ENCODE measurements at regions not wholly inside any gene's neighbourhood (a gene's known extent, or its start where the extent isn't known, plus 50 kb on each side); places are given as distances from the start of the nearest gene placed in this dataset.
A peak's percentile ranks its signal among the peaks of the same experiment; 100 is the strongest.

GRCh38 chr21:43328185-43328957 lies 98.6 kb downstream of the SIK1 start:
- H3K9me3 ChIP-seq (ENCODE audit: control insufficient read depth in 3 of 3, low read length in 3 of 3) = no peaks in the 10 kb centered on the region
- peaks cover 10 to 30% (median 25%) of the 10 kb centered on the region in 3 donors for H3K27me3 ChIP-seq (ENCODE audit: control insufficient read depth in 3 of 3, insufficient read depth in 3 of 3, low read length in 3 of 3)
- no peaks in the 10 kb centered on the region for H3K36me3 ChIP-seq (ENCODE audit: control insufficient read depth in 3 of 3, insufficient read depth in 3 of 3, low read length in 3 of 3)
- no peak overlapping the region for H3K27ac ChIP-seq (ENCODE audit: low read depth, low read length)
- no peak overlapping the region for H3K9ac ChIP-seq (ENCODE audit: low read depth in 1 of 3, low read length in 3 of 3)
- peaks cover 15 to 23% (median 19%) of the 10 kb centered on the region in 3 donors for H3K4me1 ChIP-seq (ENCODE audit: control insufficient read depth in 3 of 3, insufficient read depth in 3 of 3, low read length in 3 of 3)
- H3K4me3 ChIP-seq (ENCODE audit: low read length in 3 of 3) = no peak overlapping the region

DNA sequence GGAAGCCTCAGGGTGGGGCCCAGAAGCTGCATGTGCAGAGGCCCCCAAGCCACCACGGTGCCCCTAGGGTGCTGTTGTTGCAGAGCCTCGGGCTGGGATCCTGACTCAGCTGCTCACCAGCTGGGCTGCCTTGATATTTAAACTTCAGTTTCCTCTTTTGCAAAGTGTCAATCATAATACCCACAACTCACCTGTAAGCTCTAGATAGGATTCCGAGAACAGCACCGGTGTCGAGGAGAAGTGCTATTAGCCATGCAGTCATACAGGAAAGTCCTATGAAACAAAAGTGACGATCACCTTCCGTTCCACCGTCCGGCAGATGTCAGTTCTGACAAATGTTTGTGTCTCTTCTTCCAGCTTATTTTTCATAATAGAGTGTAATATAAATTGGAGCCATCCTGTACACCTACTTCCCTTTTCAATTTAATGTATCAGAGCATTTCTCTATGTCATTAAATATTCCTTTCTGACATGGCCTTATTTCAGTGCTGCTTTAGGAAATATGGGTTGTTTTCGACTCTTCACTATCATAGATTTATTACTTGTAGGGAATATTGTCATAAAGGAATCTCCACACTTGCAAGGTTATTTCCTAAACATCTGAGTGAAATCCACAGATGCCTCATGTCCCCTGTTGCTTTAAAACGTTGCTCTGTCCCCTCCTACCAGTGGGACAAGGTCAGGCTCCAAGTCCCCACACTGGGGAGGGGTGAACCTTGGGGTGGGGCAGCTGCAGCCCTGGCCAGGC lies 100.8 kb downstream of the SIK1 start:
- no peak overlapping the region for H3K27ac ChIP-seq (ENCODE audit: low read depth, low read length)
- H3K4me3 ChIP-seq (ENCODE audit: low read length in 3 of 3) = no peak overlapping the region
- H3K36me3 ChIP-seq (ENCODE audit: control insufficient read depth in 3 of 3, insufficient read depth in 3 of 3, low read length in 3 of 3) = no peaks in the 10 kb centered on the region
- peaks cover 0 to 19% (median 13%) of the 10 kb centered on the region in 3 donors for H3K27me3 ChIP-seq (ENCODE audit: control insufficient read depth in 3 of 3, insufficient read depth in 3 of 3, low read length in 3 of 3)
- no peak overlapping the region for H3K9ac ChIP-seq (ENCODE audit: low read depth in 1 of 3, low read length in 3 of 3)
- no peaks in the 10 kb centered on the region for H3K9me3 ChIP-seq (ENCODE audit: control insufficient read depth in 3 of 3, low read length in 3 of 3)
- H3K4me1 ChIP-seq (ENCODE audit: control insufficient read depth in 3 of 3, insufficient read depth in 3 of 3, low read length in 3 of 3) = peaks cover 12 to 22% (median 18%) of the 10 kb centered on the region in 3 donors

DNA sequence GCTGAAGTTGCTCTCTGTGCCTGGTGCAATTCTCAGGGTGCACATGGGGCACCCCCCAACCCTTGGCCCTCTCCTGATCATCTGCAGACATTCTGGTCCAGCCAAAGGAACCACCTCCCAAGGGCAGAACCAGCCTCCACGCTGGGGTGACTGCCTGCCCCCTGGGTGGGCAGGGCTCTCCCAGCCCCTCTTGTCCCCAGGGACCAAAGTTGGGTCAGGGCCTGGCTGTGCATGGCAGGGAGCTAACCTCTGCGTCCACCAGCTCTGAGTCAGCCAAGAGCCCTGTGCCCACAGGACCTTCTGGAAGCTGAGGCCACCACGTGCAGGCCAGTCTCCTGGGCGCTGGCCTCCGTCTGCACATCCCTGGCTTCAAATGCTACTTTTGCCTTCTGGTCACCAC lies 101.9 kb downstream of the SIK1 start:
- no peak overlapping the region for H3K4me3 ChIP-seq (ENCODE audit: low read length in 3 of 3)
- no peak overlapping the region for H3K9ac ChIP-seq (ENCODE audit: low read depth in 1 of 3, low read length in 3 of 3)
- H3K4me1 ChIP-seq (ENCODE audit: control insufficient read depth in 3 of 3, insufficient read depth in 3 of 3, low read length in 3 of 3) = peaks cover 12 to 22% (median 18%) of the 10 kb centered on the region in 3 donors
- peaks cover 0 to 13% (median 8%) of the 10 kb centered on the region in 3 donors for H3K27me3 ChIP-seq (ENCODE audit: control insufficient read depth in 3 of 3, insufficient read depth in 3 of 3, low read length in 3 of 3)
- H3K9me3 ChIP-seq (ENCODE audit: control insufficient read depth in 3 of 3, low read length in 3 of 3) = no peaks in the 10 kb centered on the region
- no peak overlapping the region for H3K27ac ChIP-seq (ENCODE audit: low read depth, low read length)
- no peaks in the 10 kb centered on the region for H3K36me3 ChIP-seq (ENCODE audit: control insufficient read depth in 3 of 3, insufficient read depth in 3 of 3, low read length in 3 of 3)

- Histone ChIP-seq H3K9me3 (ENCODE audit: control insufficient read depth in 3 of 3, low read length in 3 of 3) (no peaks in the 10 kb centered on the region), H3K27ac (ENCODE audit: low read depth, low read length) (no peak overlapping the region), H3K36me3 (ENCODE audit: control insufficient read depth in 3 of 3, insufficient read depth in 3 of 3, low read length in 3 of 3) (no peaks in the 10 kb centered on the region), H3K27me3 (ENCODE audit: control insufficient read depth in 3 of 3, insufficient read depth in 3 of 3, low read length in 3 of 3) (peaks cover 0 to 9% (median 6%) of the 10 kb centered on the region in 3 donors), H3K9ac (ENCODE audit: low read depth in 1 of 3, low read length in 3 of 3) (no peak overlapping the region), H3K4me1 (ENCODE audit: control insufficient read depth in 3 of 3, insufficient read depth in 3 of 3, low read length in 3 of 3) (peaks cover 12 to 22% (median 18%) of the 10 kb centered on the region in 3 donors), H3K4me3 (ENCODE audit: low read length in 3 of 3) (no peak overlapping the region)
Observed at GRCh38 chr21:43324596-43324995, 102.3 kb downstream of the SIK1 start.

GRCh38 chr21:43323244-43324005 lies 103.5 kb downstream of the SIK1 start:
- H3K9ac ChIP-seq (ENCODE audit: low read depth in 1 of 3, low read length in 3 of 3) = peak overlapping the region; percentile 23 to 60 (median 54)
- H3K27me3 ChIP-seq (ENCODE audit: control insufficient read depth in 3 of 3, insufficient read depth in 3 of 3, low read length in 3 of 3) = peaks cover 0 to 8% (median 2%) of the 10 kb centered on the region in 3 donors
- H3K4me1 ChIP-seq (ENCODE audit: control insufficient read depth in 3 of 3, insufficient read depth in 3 of 3, low read length in 3 of 3) = peaks cover 15 to 29% (median 25%) of the 10 kb centered on the region in 3 donors
- H3K36me3 ChIP-seq (ENCODE audit: control insufficient read depth in 3 of 3, insufficient read depth in 3 of 3, low read length in 3 of 3) = no peaks in the 10 kb centered on the region
- H3K4me3 ChIP-seq (ENCODE audit: low read length in 3 of 3) = no peak overlapping the region
- no peaks in the 10 kb centered on the region for H3K9me3 ChIP-seq (ENCODE audit: control insufficient read depth in 3 of 3, low read length in 3 of 3)
- H3K27ac ChIP-seq (ENCODE audit: low read depth, low read length) = peak overlapping the region; percentile 58

DNA sequence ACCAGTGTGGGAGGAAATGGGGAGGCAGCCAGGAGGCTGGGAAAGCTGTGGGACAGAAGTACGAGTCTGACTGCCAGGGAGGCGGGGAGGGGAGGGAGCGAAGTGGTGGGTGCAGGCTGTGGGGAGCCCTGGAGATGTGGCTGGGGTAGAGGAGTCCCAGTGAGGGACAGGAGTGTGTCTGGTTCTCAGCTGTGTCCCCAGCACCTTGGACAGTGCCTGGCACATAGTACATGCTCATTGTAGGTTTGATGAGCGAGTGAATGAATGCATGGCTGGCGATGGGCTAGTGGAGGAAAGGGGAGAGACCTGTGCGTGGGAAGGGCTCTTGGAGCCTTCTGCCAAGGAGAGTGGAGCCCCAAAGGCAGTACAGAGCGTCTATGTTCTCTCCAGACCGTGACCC lies 104.1 kb downstream of the SIK1 start:
- Histone ChIP-seq H3K27me3 (ENCODE audit: control insufficient read depth in 3 of 3, insufficient read depth in 3 of 3, low read length in 3 of 3) (peaks cover 2 to 12% (median 4%) of the 10 kb centered on the region in 3 donors), H3K27ac (ENCODE audit: low read depth, low read length) (peak overlapping the region; percentile 58), H3K4me3 (ENCODE audit: low read length in 3 of 3) (no peak overlapping the region), H3K36me3 (ENCODE audit: control insufficient read depth in 3 of 3, insufficient read depth in 3 of 3, low read length in 3 of 3) (no peaks in the 10 kb centered on the region), H3K9me3 (ENCODE audit: control insufficient read depth in 3 of 3, low read length in 3 of 3) (no peaks in the 10 kb centered on the region), H3K4me1 (ENCODE audit: control insufficient read depth in 3 of 3, insufficient read depth in 3 of 3, low read length in 3 of 3) (peaks cover 15 to 29% (median 25%) of the 10 kb centered on the region in 3 donors), H3K9ac (ENCODE audit: low read depth in 1 of 3, low read length in 3 of 3) (peak overlapping the region in 1 of 3 donors; percentile 54)

DNA sequence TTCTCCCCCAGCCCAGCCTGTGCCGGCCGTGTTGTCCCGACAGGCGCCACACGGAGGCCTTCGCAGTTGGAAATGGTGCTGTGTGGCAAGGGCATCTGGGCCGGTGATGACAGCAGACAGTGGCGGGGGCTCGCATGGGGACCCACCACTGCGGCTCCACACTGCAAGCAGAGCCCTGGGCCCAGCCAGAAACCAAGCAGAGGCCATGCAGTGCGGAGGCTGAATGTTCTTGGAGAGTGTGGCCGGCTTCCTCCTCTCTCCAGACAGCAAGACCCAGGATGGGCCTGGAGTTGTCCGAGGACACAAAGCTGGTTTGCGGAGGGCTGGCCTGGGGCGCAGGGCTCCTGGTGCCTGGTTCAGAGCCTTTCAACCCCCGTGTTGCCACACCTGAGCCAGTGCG lies 104.6 kb downstream of the SIK1 start:
- no peaks in the 10 kb centered on the region for H3K9me3 ChIP-seq (ENCODE audit: control insufficient read depth in 3 of 3, low read length in 3 of 3)
- H3K36me3 ChIP-seq (ENCODE audit: control insufficient read depth in 3 of 3, insufficient read depth in 3 of 3, low read length in 3 of 3) = no peaks in the 10 kb centered on the region
- no peak overlapping the region for H3K27ac ChIP-seq (ENCODE audit: low read depth, low read length)
- peaks cover 2 to 12% (median 6%) of the 10 kb centered on the region in 3 donors for H3K27me3 ChIP-seq (ENCODE audit: control insufficient read depth in 3 of 3, insufficient read depth in 3 of 3, low read length in 3 of 3)
- peaks cover 15 to 29% (median 25%) of the 10 kb centered on the region in 3 donors for H3K4me1 ChIP-seq (ENCODE audit: control insufficient read depth in 3 of 3, insufficient read depth in 3 of 3, low read length in 3 of 3)
- H3K4me3 ChIP-seq (ENCODE audit: low read length in 3 of 3) = no peak overlapping the region
- H3K9ac ChIP-seq (ENCODE audit: low read depth in 1 of 3, low read length in 3 of 3) = no peak overlapping the region

GRCh38 chr21:43321611-43322010 lies 105.3 kb downstream of the SIK1 start:
- H3K4me3 ChIP-seq (ENCODE audit: low read length in 3 of 3) = no peak overlapping the region
- H3K27me3 ChIP-seq (ENCODE audit: control insufficient read depth in 3 of 3, insufficient read depth in 3 of 3, low read length in 3 of 3) = peaks cover 8 to 12% (median 9%) of the 10 kb centered on the region in 3 donors
- no peaks in the 10 kb centered on the region for H3K9me3 ChIP-seq (ENCODE audit: control insufficient read depth in 3 of 3, low read length in 3 of 3)
- no peak overlapping the region for H3K27ac ChIP-seq (ENCODE audit: low read depth, low read length)
- no peak overlapping the region for H3K9ac ChIP-seq (ENCODE audit: low read depth in 1 of 3, low read length in 3 of 3)
- no peaks in the 10 kb centered on the region for H3K36me3 ChIP-seq (ENCODE audit: control insufficient read depth in 3 of 3, insufficient read depth in 3 of 3, low read length in 3 of 3)
- H3K4me1 ChIP-seq (ENCODE audit: control insufficient read depth in 3 of 3, insufficient read depth in 3 of 3, low read length in 3 of 3) = peaks cover 15 to 29% (median 25%) of the 10 kb centered on the region in 3 donors

GRCh38 chr21:43321111-43321510 lies 105.8 kb downstream of the SIK1 start:
- no peak overlapping the region for H3K4me3 ChIP-seq (ENCODE audit: low read length in 3 of 3)
- no peak overlapping the region for H3K9ac ChIP-seq (ENCODE audit: low read depth in 1 of 3, low read length in 3 of 3)
- H3K27ac ChIP-seq (ENCODE audit: low read depth, low read length) = no peak overlapping the region
- peaks cover 8 to 12% (median 9%) of the 10 kb centered on the region in 3 donors for H3K27me3 ChIP-seq (ENCODE audit: control insufficient read depth in 3 of 3, insufficient read depth in 3 of 3, low read length in 3 of 3)
- no peaks in the 10 kb centered on the region for H3K9me3 ChIP-seq (ENCODE audit: control insufficient read depth in 3 of 3, low read length in 3 of 3)
- peaks cover 15 to 29% (median 25%) of the 10 kb centered on the region in 3 donors for H3K4me1 ChIP-seq (ENCODE audit: control insufficient read depth in 3 of 3, insufficient read depth in 3 of 3, low read length in 3 of 3)
- H3K36me3 ChIP-seq (ENCODE audit: control insufficient read depth in 3 of 3, insufficient read depth in 3 of 3, low read length in 3 of 3) = no peaks in the 10 kb centered on the region
